WTC11 (cell line): ENCODE measurements at regions not wholly inside any gene's neighbourhood (a gene's known extent, or its start where the extent isn't known, plus 50 kb on each side); places are given as distances from the start of the nearest gene placed in this dataset.

Source experiments
- ATAC-seq: fragments of 200-7000 bp; cut with Tn5 transposase; 2 replicates; pipeline ENCODE4 v1.10.0; 2021; ENCODE audit warnings: mild to moderate bottlenecking, moderate library complexity
- CTCF ChIA-PET: fragments of 300-600 bp; sonication (Branson Sonifier 250); formaldehyde crosslinking; loops from one replicate; lab custom pipeline; 2021; ENCODE audit warnings: antibody characterized with exemption; lab: Charles Lee
- POLR2A ChIA-PET: fragments of 350-600 bp; sonication (Branson Sonifier 250); formaldehyde crosslinking; loops from one replicate; lab custom pipeline; 2021; ENCODE audit warnings: antibody characterized with exemption; lab: Charles Lee
- DNase-seq: peaks from one replicate; pipeline ENCODE4 v3.0.0; 2021; ENCODE audit warnings: low spot score
- H3K27ac Mint-ChIP-seq: 2 replicates; pipeline ENCODE4 v1.8.0; 2021; ENCODE audit warnings: mixed read lengths
- H3K27me3 Mint-ChIP-seq: 2 replicates; pipeline ENCODE4 v1.8.0; 2021; ENCODE audit warnings: low read depth, mild to moderate bottlenecking, moderate library complexity, mixed read lengths
- H3K36me3 Mint-ChIP-seq: 2 replicates; pipeline ENCODE4 v1.8.0; 2021; ENCODE audit warnings: mixed read lengths
- H3K4me1 Mint-ChIP-seq: 2 replicates; pipeline ENCODE4 v1.8.0; 2022; ENCODE audit warnings: mixed read lengths
- H3K4me3 Mint-ChIP-seq: 2 replicates; pipeline ENCODE4 v1.8.0; 2021; ENCODE audit warnings: mild to moderate bottlenecking, moderate library complexity, mixed read lengths
- H3K9me3 Mint-ChIP-seq: 2 replicates; pipeline ENCODE4 v1.8.0; 2021; ENCODE audit warnings: mixed read lengths
- ATF1 ChIP-seq: sonication (generic); formaldehyde crosslinking; IDR thresholded peaks from 2 replicates; pipeline ENCODE4 v1.8.1; 2023; ENCODE audit warnings: mild to moderate bottlenecking, moderate library complexity, missing genetic modification reagents
- CBFB ChIP-seq: sonication (generic); formaldehyde crosslinking; IDR thresholded peaks from 2 replicates; pipeline ENCODE4 v1.8.1; 2022; ENCODE audit warnings: mild to moderate bottlenecking, low read depth, missing genetic modification reagents
- FOXP1 ChIP-seq: sonication (generic); formaldehyde crosslinking; IDR thresholded peaks from 2 replicates; pipeline ENCODE4 v1.8.0; 2022; ENCODE audit warnings: missing genetic modification reagents, mild to moderate bottlenecking, moderate library complexity, borderline replicate concordance
- SP1 ChIP-seq: sonication (generic); formaldehyde crosslinking; conservative IDR thresholded peaks from 2 replicates; pipeline ENCODE4 v1.8.1; 2022; ENCODE audit warnings: missing genetic modification reagents
- ZNF121 ChIP-seq: sonication (generic); formaldehyde crosslinking; IDR thresholded peaks from 2 replicates; pipeline ENCODE4 v1.8.0; 2023; ENCODE audit warnings: missing genetic modification reagents
- ZNF396 ChIP-seq: fragments of 250-450 bp; sonication (Bioruptor Pico); IDR thresholded peaks from 2 replicates; pipeline ENCODE4 v1.8.0; 2021; ENCODE audit warnings: mild to moderate bottlenecking, moderate library complexity, borderline replicate concordance
- TF ChIP-seq, protein P1 (sequence below): fragments of 250-450 bp; sonication (Bioruptor Pico); IDR thresholded peaks from 2 replicates; pipeline ENCODE4 v1.9.0; 2021; ENCODE audit warnings: moderate library complexity, mild to moderate bottlenecking, inconsistent platforms, borderline replicate concordance
- TF ChIP-seq, protein P2 (sequence below): fragments of 250-450 bp; sonication (Bioruptor Pico); IDR thresholded peaks from 2 replicates; pipeline ENCODE4 v1.9.0; 2021; ENCODE audit warnings: mild to moderate bottlenecking, borderline replicate concordance
- TF ChIP-seq, protein P3 (sequence below): sonication (generic); formaldehyde crosslinking; IDR thresholded peaks from 2 replicates; pipeline ENCODE4 v1.8.1; 2022; ENCODE audit warnings: low read depth, mild to moderate bottlenecking, moderate library complexity, missing genetic modification reagents, borderline replicate concordance
- TF ChIP-seq, protein P4 (sequence below): sonication (generic); formaldehyde crosslinking; IDR thresholded peaks from 2 replicates; pipeline ENCODE4 v1.8.1; 2022; ENCODE audit warnings: low read depth, missing genetic modification reagents, borderline replicate concordance
- TF ChIP-seq, protein P5 (sequence below): fragments of 200-600 bp; IDR thresholded peaks from 2 replicates; pipeline ENCODE4 v1.8.0; 2022; ENCODE audit warnings: antibody characterized with exemption
- TF ChIP-seq, protein P6 (sequence below): sonication (generic); formaldehyde crosslinking; IDR thresholded peaks from 2 replicates; pipeline ENCODE4 v1.8.0; 2023; ENCODE audit warnings: missing genetic modification reagents, mild to moderate bottlenecking, borderline replicate concordance
- TF ChIP-seq, protein P7 (sequence below): fragments of 250-450 bp; sonication (Bioruptor Pico); IDR thresholded peaks from 2 replicates; pipeline ENCODE4 v1.8.0; 2021; ENCODE audit warnings: mild to moderate bottlenecking

DNA sequence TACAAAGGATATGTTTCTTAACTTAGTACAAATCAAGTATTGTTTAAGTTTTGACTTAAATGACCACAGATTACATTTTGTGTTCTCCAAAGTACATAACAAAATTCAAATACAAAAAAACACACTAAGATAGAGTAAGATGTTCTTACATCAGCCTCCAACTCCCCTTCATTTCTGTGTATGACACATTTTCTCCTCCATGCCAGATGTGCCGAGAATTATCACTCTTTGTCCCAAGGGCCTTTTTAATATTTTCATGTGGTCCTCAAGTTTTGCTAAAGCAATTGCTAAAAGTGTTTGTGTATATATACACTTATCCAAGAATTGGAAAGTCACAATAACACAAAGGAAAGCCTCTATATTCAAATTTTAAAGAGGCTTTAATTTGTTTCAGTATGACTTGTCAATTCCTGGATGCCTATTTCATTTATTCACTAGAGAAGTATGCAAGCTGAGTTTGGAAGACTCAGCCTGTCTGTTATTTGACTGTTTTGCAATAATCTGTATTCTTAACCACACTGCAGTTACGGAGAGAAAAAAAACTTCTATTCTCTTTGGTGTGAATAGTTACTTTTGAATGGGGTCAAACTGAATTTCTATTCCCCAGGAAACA lies 586.4 kb upstream of the SEMA3D start:
- DNase-seq (no peak), ATAC-seq (no peak)
- Mint-ChIP-seq H3K27ac (no peak overlapping the region), H3K36me3 (no peaks in the 10 kb centered on the region), H3K4me3 (no peak overlapping the region), H3K4me1 (no peaks in the 10 kb centered on the region), H3K27me3 (peaks cover 39% of the 10 kb centered on the region), H3K9me3 (no peaks in the 10 kb centered on the region)
- no peak for TF ChIP-seq CBFB (CRISPR knock-in tag)
- TF ChIP-seq, protein P1, sequence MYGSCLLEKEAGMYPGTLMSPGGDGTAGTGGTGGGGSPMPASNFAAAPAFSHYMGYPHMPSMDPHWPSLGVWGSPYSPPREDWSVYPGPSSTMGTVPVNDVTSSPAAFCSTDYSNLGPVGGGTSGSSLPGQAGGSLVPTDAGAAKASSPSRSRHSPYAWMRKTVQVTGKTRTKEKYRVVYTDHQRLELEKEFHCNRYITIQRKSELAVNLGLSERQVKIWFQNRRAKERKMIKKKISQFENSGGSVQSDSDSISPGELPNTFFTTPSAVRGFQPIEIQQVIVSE (CRISPR knock-in tag), result no peak
- TF ChIP-seq ZNF121 (CRISPR knock-in tag), result no peak
- TF ChIP-seq, protein P2, sequence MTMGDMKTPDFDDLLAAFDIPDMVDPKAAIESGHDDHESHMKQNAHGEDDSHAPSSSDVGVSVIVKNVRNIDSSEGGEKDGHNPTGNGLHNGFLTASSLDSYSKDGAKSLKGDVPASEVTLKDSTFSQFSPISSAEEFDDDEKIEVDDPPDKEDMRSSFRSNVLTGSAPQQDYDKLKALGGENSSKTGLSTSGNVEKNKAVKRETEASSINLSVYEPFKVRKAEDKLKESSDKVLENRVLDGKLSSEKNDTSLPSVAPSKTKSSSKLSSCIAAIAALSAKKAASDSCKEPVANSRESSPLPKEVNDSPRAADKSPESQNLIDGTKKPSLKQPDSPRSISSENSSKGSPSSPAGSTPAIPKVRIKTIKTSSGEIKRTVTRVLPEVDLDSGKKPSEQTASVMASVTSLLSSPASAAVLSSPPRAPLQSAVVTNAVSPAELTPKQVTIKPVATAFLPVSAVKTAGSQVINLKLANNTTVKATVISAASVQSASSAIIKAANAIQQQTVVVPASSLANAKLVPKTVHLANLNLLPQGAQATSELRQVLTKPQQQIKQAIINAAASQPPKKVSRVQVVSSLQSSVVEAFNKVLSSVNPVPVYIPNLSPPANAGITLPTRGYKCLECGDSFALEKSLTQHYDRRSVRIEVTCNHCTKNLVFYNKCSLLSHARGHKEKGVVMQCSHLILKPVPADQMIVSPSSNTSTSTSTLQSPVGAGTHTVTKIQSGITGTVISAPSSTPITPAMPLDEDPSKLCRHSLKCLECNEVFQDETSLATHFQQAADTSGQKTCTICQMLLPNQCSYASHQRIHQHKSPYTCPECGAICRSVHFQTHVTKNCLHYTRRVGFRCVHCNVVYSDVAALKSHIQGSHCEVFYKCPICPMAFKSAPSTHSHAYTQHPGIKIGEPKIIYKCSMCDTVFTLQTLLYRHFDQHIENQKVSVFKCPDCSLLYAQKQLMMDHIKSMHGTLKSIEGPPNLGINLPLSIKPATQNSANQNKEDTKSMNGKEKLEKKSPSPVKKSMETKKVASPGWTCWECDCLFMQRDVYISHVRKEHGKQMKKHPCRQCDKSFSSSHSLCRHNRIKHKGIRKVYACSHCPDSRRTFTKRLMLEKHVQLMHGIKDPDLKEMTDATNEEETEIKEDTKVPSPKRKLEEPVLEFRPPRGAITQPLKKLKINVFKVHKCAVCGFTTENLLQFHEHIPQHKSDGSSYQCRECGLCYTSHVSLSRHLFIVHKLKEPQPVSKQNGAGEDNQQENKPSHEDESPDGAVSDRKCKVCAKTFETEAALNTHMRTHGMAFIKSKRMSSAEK (CRISPR knock-in tag), result no peak
- TF ChIP-seq, protein P3, sequence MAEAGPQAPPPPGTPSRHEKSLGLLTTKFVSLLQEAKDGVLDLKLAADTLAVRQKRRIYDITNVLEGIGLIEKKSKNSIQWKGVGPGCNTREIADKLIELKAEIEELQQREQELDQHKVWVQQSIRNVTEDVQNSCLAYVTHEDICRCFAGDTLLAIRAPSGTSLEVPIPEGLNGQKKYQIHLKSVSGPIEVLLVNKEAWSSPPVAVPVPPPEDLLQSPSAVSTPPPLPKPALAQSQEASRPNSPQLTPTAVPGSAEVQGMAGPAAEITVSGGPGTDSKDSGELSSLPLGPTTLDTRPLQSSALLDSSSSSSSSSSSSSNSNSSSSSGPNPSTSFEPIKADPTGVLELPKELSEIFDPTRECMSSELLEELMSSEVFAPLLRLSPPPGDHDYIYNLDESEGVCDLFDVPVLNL (CRISPR knock-in tag), result no peak
- TF ChIP-seq SP1 (CRISPR knock-in tag), result no peak
- TF ChIP-seq FOXP1 (CRISPR knock-in tag), result no peak
- TF ChIP-seq ATF1, result no peak
- TF ChIP-seq, protein P4, sequence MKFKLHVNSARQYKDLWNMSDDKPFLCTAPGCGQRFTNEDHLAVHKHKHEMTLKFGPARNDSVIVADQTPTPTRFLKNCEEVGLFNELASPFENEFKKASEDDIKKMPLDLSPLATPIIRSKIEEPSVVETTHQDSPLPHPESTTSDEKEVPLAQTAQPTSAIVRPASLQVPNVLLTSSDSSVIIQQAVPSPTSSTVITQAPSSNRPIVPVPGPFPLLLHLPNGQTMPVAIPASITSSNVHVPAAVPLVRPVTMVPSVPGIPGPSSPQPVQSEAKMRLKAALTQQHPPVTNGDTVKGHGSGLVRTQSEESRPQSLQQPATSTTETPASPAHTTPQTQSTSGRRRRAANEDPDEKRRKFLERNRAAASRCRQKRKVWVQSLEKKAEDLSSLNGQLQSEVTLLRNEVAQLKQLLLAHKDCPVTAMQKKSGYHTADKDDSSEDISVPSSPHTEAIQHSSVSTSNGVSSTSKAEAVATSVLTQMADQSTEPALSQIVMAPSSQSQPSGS, result no peak
- TF ChIP-seq, protein P5, sequence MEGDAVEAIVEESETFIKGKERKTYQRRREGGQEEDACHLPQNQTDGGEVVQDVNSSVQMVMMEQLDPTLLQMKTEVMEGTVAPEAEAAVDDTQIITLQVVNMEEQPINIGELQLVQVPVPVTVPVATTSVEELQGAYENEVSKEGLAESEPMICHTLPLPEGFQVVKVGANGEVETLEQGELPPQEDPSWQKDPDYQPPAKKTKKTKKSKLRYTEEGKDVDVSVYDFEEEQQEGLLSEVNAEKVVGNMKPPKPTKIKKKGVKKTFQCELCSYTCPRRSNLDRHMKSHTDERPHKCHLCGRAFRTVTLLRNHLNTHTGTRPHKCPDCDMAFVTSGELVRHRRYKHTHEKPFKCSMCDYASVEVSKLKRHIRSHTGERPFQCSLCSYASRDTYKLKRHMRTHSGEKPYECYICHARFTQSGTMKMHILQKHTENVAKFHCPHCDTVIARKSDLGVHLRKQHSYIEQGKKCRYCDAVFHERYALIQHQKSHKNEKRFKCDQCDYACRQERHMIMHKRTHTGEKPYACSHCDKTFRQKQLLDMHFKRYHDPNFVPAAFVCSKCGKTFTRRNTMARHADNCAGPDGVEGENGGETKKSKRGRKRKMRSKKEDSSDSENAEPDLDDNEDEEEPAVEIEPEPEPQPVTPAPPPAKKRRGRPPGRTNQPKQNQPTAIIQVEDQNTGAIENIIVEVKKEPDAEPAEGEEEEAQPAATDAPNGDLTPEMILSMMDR, result no peak
- no peak for TF ChIP-seq ZNF396 (CRISPR knock-in tag)
- TF ChIP-seq, protein P6, sequence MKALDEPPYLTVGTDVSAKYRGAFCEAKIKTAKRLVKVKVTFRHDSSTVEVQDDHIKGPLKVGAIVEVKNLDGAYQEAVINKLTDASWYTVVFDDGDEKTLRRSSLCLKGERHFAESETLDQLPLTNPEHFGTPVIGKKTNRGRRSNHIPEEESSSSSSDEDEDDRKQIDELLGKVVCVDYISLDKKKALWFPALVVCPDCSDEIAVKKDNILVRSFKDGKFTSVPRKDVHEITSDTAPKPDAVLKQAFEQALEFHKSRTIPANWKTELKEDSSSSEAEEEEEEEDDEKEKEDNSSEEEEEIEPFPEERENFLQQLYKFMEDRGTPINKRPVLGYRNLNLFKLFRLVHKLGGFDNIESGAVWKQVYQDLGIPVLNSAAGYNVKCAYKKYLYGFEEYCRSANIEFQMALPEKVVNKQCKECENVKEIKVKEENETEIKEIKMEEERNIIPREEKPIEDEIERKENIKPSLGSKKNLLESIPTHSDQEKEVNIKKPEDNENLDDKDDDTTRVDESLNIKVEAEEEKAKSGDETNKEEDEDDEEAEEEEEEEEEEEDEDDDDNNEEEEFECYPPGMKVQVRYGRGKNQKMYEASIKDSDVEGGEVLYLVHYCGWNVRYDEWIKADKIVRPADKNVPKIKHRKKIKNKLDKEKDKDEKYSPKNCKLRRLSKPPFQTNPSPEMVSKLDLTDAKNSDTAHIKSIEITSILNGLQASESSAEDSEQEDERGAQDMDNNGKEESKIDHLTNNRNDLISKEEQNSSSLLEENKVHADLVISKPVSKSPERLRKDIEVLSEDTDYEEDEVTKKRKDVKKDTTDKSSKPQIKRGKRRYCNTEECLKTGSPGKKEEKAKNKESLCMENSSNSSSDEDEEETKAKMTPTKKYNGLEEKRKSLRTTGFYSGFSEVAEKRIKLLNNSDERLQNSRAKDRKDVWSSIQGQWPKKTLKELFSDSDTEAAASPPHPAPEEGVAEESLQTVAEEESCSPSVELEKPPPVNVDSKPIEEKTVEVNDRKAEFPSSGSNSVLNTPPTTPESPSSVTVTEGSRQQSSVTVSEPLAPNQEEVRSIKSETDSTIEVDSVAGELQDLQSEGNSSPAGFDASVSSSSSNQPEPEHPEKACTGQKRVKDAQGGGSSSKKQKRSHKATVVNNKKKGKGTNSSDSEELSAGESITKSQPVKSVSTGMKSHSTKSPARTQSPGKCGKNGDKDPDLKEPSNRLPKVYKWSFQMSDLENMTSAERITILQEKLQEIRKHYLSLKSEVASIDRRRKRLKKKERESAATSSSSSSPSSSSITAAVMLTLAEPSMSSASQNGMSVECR (CRISPR knock-in tag), result no peak
- TF ChIP-seq, protein P7, sequence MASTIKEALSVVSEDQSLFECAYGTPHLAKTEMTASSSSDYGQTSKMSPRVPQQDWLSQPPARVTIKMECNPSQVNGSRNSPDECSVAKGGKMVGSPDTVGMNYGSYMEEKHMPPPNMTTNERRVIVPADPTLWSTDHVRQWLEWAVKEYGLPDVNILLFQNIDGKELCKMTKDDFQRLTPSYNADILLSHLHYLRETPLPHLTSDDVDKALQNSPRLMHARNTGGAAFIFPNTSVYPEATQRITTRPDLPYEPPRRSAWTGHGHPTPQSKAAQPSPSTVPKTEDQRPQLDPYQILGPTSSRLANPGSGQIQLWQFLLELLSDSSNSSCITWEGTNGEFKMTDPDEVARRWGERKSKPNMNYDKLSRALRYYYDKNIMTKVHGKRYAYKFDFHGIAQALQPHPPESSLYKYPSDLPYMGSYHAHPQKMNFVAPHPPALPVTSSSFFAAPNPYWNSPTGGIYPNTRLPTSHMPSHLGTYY (CRISPR knock-in tag), result no peak
- CTCF ChIA-PET, result no interaction called here
- POLR2A ChIA-PET, result no interaction called here
